GM21381 (cell line): ENCODE measurements at regions not wholly inside any gene's neighbourhood (a gene's known extent, or its start where the extent isn't known, plus 50 kb on each side); places are given as distances from the start of the nearest gene placed in this dataset.
"Not testable (repeated sequence)": the region's sequence is repeated elsewhere in the genome, so short reads cannot be mapped to it uniquely, and the experiment has no call there.

Experiments used
- ATAC-seq: cut with Tn5 transposase; IDR thresholded peaks from one replicate; pipeline ENCODE4 v1.9.1; 2021; ENCODE audit warnings: mild to moderate bottlenecking, moderate library complexity; ENCODE audit not compliant: unreplicated experiment

DNA sequence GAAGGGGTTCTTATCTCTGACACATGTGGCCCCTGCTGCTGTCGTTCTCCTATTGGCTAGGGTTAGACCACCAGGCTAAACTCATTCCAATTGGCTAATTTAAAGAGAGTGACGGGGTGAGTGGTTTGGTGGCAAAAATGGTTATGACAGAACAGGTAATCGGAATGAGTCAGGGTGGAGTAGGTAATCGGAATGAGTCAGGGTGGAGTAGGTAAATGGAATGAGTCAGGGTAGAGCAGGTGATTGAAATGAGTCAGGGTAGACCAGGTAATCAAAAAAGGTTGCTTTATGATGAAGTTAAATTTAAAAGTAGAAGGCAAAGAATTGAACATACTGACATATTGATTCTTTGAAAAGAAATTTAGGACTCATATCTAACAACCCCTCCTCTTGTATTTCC is 626.2 kb upstream of the CNTN5 start:
- ATAC-seq, result not testable (repeated sequence)

DNA sequence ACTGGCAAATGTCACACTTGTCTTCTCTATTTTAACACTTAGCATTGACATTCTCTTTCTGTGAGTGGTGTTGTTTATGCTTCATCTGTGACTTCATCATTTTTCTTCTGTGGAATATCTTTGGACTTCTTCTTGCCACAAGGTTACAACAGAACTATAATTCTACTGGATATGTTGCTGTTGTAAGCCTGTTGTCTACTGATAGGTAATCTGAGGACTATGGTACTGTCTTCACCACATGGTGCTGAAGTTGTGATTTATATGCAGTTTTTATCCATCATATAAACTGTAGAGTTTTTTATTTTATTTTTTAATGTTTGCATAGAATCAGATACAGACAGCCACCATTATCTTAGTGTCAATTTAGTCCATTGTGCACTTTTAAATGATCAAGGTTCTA is 622.2 kb upstream of the CNTN5 start:
- ATAC-seq, result no peak

DNA sequence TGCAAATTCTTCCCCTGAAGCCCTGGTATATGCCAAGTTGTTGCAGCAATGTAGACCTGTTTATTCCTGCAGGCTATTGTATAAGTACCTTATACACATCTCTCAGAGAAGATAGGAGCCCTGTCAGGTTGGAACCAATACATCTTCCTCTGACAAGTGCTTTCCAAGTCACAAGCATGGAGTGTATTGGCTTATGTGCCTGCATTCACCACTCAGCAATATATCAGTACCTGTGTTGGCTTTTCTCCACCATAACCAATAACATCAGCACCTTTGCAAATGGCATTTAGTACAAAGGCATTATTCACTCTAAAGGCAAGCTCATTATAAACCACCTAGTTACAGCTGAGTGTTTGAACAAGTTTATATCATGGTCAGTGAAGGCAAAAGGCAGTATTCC is 611.7 kb upstream of the CNTN5 start:
- ATAC-seq, result no peak

DNA sequence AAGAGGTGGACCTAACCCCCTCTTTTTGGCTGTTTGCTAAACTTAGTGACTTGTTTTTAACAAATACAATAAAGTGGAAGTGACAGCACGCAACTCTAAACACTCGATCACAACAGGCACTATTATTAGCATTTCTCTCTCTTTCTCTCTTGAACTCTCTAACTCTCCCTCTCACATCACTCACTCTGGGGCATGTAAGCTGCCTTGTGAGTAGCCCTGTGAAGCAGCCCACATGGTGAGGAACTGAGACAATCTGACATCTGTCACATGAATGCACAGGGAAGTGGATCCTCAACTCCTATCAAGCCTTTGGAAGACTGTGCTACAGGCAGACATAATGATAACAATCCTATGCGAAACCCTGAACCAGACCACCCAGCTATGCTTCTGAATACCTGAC is 609.0 kb upstream of the CNTN5 start:
- ATAC-seq, result no peak

DNA sequence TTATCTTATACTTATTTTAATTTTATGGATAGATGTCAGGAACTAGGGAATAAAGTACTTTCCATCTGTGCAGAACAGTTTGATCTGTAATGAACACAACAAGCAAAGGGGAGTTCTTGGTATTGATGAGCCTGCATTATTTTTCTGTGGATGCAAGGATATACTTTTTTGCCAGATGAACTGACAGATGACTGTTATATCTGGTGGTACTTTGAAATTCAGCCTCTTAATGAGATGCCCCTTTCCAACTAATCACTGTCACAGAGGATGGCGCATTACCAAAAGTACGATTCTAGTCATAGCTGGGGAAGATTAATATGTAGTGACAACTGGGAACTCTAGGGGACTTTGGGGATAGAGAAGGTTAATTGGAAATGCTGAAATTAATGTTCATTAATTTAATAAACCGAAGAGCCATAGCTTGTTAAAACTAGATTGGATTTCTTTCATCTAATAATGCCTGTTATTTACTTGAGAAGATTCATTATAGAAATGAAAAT is 603.4 kb upstream of the CNTN5 start:
- no peak for ATAC-seq

DNA sequence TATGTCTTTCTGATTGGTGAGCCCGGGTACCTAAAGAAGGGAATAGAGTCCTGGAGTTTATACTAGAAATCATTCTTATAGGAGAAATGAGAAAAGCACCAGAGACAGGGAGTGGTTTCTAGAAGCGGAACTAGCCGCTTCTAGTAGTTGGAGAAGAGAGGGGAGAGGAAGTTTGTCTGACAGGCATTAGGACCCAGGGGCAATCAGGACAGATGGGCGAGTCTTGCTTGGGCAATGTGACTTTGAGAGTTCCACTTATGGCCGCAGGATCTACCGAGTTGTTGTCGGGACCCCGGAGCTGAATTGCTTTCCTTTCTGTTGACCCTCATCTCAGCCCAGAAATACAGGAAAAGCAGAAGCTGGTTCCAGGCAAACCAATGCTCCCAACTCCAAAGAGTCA is 596.8 kb upstream of the CNTN5 start:
- no peak for ATAC-seq

DNA sequence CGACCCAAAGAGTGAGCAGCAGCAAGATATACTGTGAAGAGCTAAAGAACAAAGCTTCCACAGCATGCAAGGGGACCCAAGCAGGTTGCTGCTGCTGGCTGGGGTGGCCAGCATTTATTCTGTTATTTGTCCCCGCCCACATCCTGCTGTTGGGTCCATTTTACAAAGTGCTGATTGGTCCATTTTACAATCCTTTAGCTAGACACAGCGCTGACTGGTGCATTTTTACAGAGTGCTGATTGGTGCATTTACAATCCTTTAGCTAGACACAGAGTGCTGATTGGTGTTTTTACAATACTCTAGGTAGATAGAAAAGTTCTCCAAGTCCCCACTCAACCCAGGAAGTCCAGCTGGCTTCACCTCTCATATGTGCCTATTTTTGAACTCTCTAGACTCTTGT is 596.0 kb upstream of the CNTN5 start:
- not testable (repeated sequence) for ATAC-seq

DNA sequence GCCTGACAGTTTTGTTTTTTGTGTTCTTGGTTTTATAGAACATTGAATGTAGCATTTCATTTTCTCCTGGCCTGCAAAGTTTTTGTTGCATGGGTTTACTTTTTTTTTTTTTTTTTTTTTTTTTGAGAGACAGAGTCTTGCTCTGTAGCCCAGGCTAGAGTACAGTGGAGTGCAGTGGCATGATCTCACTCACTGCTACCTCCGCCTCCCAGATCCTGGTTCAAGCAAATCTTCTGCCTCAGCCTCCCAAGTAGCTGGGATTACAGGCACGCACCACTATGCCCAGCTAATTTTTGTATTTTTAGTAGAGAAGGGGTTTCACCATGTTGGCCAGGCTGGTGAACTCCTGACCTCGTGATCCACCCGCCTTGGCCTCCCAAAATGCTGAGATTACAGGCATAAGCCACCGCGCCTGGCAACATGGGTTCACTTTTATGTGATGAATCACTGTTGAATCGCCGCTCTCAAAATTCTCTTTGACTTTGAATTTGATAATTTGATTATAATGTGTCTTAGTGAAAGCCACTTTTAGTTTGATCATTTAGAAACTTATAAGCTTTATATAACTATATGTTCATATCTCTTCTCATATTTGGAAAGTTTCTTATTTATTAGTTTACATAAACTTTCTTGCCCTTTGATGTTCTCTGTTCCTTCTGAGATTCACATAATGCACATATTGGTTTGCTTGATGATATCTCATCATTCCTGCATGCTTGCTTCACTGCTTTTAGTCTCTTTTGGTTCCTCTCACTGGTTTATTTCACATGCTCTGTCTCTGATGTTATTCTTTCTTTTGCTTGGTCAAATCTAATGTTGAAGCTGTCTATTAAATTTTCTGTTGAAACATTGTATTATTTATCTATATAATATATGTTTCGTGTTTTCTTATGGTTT is 589.0 kb upstream of the CNTN5 start:
- ATAC-seq, result no peak

DNA sequence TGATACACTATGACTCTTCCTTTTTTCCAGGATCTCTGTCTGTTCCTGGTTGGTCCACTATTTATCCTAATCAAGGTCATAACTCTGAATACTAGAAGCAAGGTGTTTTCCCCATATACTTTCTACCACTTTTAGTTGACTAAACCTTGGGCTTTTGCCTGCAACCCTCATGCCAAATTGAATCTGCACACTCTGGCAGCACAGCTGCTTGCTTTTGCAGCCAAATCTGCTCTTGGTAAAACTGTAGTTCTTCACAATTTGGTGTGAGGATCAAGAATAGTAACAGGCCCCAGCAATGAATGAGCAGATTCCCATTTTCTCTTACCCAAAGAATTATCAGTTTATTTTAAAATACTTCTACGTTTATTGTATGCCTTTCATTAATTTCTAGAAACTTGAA is 586.5 kb upstream of the CNTN5 start:
- ATAC-seq, result no peak

DNA sequence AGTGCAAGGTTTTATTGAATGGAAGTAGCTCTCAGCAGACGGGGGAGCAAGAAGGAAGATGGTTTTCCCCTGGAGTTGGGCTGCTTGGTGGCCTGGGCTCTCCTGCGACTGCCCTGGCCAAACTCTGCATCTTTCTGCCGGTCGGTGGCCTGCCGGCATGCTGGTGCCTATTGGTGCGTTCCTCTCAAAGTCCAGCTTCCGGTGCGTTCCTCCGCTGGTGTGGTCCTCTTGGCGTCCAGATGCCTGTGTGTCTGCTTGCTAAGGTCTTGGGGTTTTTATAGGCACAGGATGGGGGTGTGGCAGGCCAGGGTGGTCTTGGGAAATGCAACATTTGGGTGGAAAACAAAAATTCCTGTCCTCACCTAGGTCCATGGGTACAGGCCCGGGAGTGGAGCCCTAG is 567.4 kb upstream of the CNTN5 start:
- ATAC-seq, result no peak

DNA sequence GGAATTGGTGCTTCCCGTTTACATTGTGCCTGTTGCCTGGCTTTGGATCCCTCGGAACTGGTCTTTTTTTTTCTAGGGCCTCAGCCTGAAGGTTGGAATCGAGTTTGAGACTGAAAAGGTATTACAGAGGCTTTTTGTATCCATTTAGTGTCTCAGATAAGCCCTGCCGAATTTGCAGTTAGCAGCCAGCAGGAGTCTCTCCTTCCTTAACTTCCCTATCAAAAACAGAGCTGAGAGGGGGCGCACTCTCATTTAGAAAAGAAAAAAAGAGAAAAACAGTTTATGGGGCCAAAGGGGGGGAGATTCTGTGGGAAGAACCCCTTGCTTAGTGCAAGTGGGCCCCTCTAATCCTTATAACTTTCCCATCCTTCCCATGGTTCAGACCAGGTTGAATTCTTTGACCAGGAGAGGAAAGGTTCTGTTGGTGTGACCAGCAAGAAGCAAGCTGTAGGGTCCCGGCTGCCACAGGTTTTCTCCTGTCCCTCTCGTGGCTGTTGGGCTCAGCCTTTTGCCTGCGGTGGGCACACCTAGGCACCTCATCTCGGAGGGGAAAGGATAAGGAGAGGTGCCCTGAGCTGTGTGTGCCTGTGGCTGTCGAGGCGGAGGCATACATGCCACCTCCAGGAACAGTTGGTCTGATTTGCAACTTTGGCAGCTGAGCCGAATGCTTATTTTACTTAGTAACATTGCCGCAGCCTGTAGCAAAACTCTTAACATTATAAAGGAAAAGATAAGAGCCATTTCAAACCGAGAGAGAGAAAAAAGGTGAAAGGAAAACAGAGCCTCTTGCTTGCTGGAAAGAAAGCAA is 565.0 kb upstream of the CNTN5 start:
- no peak for ATAC-seq

DNA sequence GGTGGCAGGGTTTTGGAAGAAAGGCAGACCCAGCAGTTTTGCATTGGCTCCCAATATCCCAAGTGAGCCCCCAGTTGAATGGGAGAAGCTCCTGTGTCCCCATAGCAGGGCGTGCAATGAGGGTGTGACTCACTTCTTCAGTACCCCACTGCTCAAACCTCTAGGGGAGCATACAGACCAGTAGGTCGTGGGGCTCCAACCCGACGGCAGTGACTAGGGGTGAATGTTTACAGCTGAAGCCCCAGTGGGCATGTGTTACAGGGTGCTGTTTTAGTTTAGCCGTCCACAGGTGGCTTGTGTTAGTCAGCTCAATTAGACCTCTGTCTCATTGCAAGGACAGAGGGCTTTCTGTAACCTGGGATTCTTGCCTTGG is 564.5 kb upstream of the CNTN5 start:
- no peak for ATAC-seq

DNA sequence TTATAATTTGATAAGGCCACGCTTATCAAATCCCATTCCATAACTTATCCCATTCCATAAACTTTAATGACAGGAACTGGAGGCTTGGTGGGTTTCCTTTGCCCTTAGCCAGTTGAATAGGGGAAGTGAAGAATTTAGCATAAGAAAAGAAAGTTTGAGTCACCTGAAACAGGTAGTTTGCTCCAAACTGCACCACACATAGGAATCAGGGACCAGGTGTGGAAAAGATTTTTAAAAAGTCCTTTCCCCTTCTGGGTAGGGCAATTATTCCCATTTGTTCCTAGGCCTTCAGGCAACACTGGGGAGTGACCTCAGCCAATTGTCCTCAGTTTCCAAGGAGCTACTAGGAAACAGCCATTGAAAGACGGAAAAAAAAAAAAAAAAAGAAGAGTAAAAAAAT is 525.7 kb upstream of the CNTN5 start:
- ATAC-seq, result no peak

DNA sequence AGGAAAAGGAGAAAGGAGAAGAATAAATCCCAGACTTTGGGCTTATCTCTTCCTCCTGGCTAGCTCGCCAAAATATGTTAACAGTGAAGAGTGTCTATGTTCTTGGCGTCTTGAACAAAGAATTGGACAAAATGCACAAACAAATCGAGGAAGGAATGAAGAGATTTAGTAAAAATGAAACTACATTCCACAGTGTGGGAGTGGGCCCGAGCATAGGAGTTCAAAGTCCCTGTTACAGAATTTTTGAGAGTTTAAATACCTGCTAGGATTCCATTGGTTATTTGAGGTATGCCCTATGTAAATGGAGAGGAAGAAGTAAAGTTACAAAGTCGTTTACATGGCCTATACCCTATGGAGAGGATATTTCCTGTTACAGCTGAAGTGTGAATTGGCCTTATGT is 525.1 kb upstream of the CNTN5 start:
- no peak for ATAC-seq

DNA sequence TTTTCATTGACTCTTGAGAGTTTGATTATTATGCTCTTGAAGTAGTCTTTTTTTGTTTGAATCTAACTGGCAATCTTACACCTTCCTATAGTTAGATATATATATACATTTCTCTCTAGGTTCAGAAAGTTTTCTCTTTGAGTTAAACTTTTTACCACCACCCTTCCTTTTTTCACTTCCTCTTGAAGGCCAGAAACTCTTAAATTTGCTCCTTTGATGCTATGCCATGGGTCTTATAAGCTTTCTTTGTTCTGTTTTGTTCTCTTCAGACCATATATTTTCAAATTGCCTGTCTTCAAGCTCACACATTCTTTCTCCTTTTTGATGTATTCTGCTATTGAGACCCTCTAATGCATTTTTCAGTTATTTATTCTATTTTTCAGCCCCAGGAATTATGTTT is 513.5 kb upstream of the CNTN5 start:
- no peak for ATAC-seq

DNA sequence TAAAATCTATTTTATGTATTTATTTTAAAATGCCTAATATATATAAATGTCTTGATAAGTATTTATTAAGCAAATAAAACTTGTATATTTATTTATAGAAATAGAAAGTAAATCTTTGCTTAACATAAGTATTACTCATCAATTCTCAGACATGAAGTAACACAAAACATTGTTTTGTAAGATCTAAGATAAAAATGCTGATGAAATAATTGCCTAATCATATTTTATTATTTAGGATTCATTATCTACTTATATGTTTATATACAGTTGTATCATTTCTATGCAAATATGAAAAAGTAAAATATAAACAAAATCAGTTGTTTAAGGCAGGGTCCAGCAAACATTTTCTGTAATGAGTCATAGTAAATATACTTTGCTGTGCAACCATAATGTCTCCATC is 507.8 kb upstream of the CNTN5 start:
- ATAC-seq, result no peak

DNA sequence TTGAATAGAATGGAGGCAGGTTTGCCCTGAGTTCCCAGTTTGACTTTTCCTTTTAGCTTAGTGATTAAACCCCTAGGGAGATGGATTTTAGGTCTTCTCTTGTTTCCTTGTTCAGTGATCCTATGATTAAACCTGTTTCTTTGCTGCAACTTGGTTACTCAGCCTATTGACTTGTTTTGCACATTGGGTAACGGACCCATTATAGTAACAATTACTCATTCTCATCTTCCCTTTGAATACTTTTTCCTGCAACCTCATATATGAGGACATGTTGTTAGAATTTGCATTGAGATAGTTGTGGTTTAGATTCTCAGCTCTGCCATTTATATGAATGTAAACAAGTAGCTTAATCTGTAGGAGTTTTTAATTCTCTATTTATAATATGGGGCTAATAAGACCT is 489.2 kb upstream of the CNTN5 start:
- ATAC-seq, result no peak

DNA sequence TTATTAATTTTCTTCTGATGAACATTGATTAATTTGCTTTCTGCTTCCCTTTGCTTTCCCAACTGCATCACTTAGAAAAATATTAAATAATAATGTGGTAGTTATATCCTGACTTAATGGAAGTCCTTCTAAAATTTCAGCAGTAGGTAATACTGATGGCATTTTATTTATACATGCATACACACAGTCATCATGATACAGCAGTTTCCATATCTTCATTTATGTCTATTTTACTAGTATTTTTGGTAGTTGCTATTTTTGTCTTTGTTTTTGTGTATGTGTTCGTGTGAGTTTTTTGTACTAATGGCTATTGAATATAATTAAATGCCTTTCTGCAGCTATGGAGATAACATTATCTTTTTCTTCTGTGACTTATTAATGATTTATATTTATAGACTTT is 484.7 kb upstream of the CNTN5 start:
- no peak for ATAC-seq

DNA sequence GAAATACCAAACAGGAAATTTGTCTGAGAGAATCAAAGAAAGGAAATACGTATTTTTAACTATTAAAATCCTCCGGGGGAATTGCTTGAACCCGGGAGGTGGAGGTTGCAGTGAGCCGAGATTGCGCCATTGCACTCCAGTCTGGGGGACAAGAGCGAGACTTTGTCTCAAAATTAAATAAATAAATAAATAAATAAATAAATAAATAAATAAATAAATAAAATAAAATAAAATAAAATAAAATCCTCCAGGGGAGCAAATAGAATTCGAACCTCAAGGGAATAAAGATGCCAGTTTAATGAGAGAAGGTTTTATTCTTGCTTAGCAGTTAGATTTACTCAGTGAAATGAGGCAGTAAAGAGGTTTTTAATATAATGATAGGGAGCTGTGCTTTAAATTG is 482.4 kb upstream of the CNTN5 start:
- ATAC-seq, result not testable (repeated sequence)

DNA sequence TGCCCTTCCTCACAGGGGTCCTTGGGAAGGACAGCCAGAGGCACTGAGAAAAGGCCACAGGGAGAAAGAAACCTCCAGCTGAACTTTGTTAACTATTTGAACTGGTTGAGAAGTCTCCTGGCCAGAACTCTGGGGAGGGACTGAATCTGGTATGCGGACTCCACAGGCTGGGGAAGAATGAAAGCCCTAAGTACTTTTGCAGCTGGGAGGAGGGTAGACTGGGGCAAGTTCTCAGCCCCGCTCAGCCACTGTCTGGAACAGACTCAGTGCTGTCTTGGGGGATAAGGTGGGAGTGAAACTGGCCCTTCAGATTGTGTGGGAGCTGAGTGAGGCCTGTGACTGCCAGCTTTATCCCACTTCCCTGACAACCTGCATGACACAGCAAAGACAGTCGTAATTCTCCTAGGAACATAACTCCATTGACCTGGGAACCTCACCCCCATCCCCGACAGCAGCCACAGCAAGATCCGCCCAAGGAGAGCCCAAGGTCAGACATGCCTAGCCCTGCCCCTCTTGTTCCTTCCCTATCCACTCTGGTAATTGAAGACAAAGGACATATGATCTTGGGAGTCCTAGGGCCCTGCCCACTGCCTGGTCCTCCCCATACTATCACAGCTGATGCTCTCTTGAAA is 475.1 kb upstream of the CNTN5 start:
- ATAC-seq, result no peak

DNA sequence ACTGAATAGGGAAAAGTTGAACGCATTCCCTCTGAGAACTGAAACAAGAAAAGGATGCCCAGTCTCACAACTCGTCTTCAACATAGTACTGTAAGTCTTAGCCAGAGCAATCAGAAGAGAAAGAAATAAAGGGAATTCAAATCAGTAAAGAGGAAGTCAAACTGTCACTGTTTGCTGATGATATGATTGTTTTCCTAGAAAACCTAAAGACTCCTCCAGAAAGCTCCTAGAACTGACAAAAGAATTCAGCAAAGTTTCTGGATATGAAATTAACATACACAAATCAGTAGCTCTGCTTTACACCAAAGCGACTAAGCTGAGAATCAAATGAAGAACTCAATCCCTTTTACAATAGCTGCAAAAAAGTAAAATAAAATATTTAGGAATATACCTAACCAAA is 471.2 kb upstream of the CNTN5 start:
- no peak for ATAC-seq

DNA sequence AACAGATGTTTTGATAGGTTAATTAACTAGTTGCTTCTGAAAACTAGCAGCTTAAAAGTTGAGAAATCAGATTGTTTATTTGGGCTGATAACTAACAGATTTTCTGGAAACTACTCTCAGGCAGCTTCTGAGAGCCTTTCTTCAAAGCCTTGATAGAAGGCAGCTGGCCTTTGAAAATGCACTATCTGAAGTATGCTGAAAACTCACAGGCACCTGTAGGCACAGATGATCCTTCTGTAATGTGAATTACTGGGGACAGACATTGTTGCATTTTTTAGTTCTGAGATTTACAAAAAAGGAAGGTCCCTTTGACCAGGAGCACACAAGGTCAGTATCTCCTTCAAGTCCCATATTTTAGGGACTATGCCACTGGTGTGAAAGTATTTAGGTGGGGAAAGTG is 460.8 kb upstream of the CNTN5 start:
- ATAC-seq, result no peak
